H9 (cell line): ENCODE measurements at regions not wholly inside any gene's neighbourhood (a gene's known extent, or its start where the extent isn't known, plus 50 kb on each side); places are given as distances from the start of the nearest gene placed in this dataset.

ENCODE experiments used
- DNase-seq: peaks from one replicate; pipeline ENCODE4 v3.0.0-alpha.2; 2017
- H2AFZ ChIP-seq: one replicate; pipeline ENCODE4 v1.6.1; 2013; ENCODE audit warnings: mild to moderate bottlenecking, low read length, control low read depth, moderate library complexity
- H2AK5ac ChIP-seq: 2 replicates; pipeline ENCODE4 v1.6.1; 2013; ENCODE audit warnings: low read length, control low read depth, mixed read lengths; ENCODE audit not compliant: insufficient read length
- H2BK120ac ChIP-seq: one replicate; pipeline ENCODE4 v1.6.1; 2013; ENCODE audit warnings: low read depth, mild to moderate bottlenecking, low read length, control low read depth, inconsistent platforms; ENCODE audit not compliant: poor library complexity, severe bottlenecking
- H2BK12ac ChIP-seq: 2 replicates; pipeline ENCODE4 v1.6.1; 2013; ENCODE audit warnings: low read length, control low read depth, mixed read lengths, low read depth; ENCODE audit not compliant: insufficient read length
- H2BK15ac ChIP-seq: 2 replicates; pipeline ENCODE4 v1.6.1; 2013; ENCODE audit warnings: low read depth, low read length, control low read depth
- H2BK20ac ChIP-seq: one replicate; pipeline ENCODE4 v1.6.1; 2013; ENCODE audit warnings: low read depth, mild to moderate bottlenecking, low read length, control low read depth, inconsistent platforms; ENCODE audit not compliant: poor library complexity, severe bottlenecking
- H2BK5ac ChIP-seq: 2 replicates; pipeline ENCODE4 v1.6.1; 2013; ENCODE audit warnings: low read length, control low read depth, mixed read lengths; ENCODE audit not compliant: insufficient read length
- H3K14ac ChIP-seq: 2 replicates; pipeline ENCODE4 v1.6.1; 2013; ENCODE audit warnings: low read length, control low read depth; ENCODE audit not compliant: insufficient read depth
- H3K18ac ChIP-seq: 2 replicates; pipeline ENCODE4 v1.6.1; 2013; ENCODE audit warnings: low read depth, mild to moderate bottlenecking, mixed read lengths, low read length, control low read depth; ENCODE audit not compliant: insufficient read length
- H3K23ac ChIP-seq: 2 replicates; pipeline ENCODE4 v1.6.1; 2013; ENCODE audit warnings: low read length, control low read depth, mixed read lengths, low read depth; ENCODE audit not compliant: insufficient read length
- H3K23me2 ChIP-seq: 2 replicates; pipeline ENCODE4 v1.6.1; 2013; ENCODE audit warnings: low read depth, mild to moderate bottlenecking, mixed read lengths, low read length, control low read depth; ENCODE audit not compliant: insufficient read length, poor library complexity, severe bottlenecking
- H3K27ac ChIP-seq: 2 replicates; pipeline ENCODE4 v1.5.1; 2013; ENCODE audit warnings: low read length, control low read depth, mixed read lengths, low read depth; ENCODE audit not compliant: insufficient read length
- H3K27me3 ChIP-seq: 2 replicates; pipeline ENCODE4 v1.6.1; 2013; ENCODE audit warnings: low read length, control low read depth, inconsistent platforms; ENCODE audit not compliant: insufficient read depth
- H3K4ac ChIP-seq: 2 replicates; pipeline ENCODE4 v1.6.1; 2013; ENCODE audit warnings: low read depth, mild to moderate bottlenecking, control low read depth, inconsistent platforms, low read length, moderate library complexity
- H3K4me1 ChIP-seq: 2 replicates; pipeline ENCODE4 v1.6.1; 2013; ENCODE audit warnings: low read length, control low read depth, inconsistent platforms; ENCODE audit not compliant: insufficient read depth
- H3K4me2 ChIP-seq: 2 replicates; pipeline ENCODE4 v1.6.1; 2013; ENCODE audit warnings: low read length, control low read depth, mixed read lengths; ENCODE audit not compliant: insufficient read length, insufficient read depth
- H3K56ac ChIP-seq: 2 replicates; pipeline ENCODE4 v1.6.1; 2013; ENCODE audit warnings: low read depth, mild to moderate bottlenecking, mixed read lengths, low read length, control low read depth; ENCODE audit not compliant: insufficient read length
- H3K79me1 ChIP-seq: 2 replicates; pipeline ENCODE4 v1.6.1; 2013; ENCODE audit warnings: low read depth, mild to moderate bottlenecking, moderate library complexity, low read length, control low read depth, inconsistent platforms; ENCODE audit not compliant: insufficient read depth, poor library complexity, severe bottlenecking
- H3K79me2 ChIP-seq: 2 replicates; pipeline ENCODE4 v1.6.1; 2013; ENCODE audit warnings: low read length, control low read depth, inconsistent platforms; ENCODE audit not compliant: insufficient read depth
- H3K9ac ChIP-seq: 2 replicates; pipeline ENCODE4 v1.6.1; 2013; ENCODE audit warnings: low read length, control low read depth, mixed read lengths; ENCODE audit not compliant: insufficient read length; ENCODE audit errors: extremely low read depth
- H3K9me3 ChIP-seq: one replicate; pipeline ENCODE4 v1.6.1; 2013; ENCODE audit warnings: low read depth, low read length, inconsistent platforms; ENCODE audit not compliant: control insufficient read depth
- H3T11ph ChIP-seq: one replicate; pipeline ENCODE4 v1.6.1; 2013; ENCODE audit warnings: mild to moderate bottlenecking, low read length, control low read depth, inconsistent platforms
- H4K20me1 ChIP-seq: one replicate; pipeline ENCODE4 v1.6.1; 2013; ENCODE audit not compliant: control insufficient read depth, insufficient read length, insufficient read depth
- H4K5ac ChIP-seq: 2 replicates; pipeline ENCODE4 v1.6.1; 2013; ENCODE audit warnings: low read depth, mild to moderate bottlenecking, mixed read lengths, low read length, control low read depth; ENCODE audit not compliant: insufficient read length
- H4K8ac ChIP-seq: replicated peaks from 2 replicates; pipeline ENCODE4 v1.6.1; 2013; ENCODE audit warnings: low read length, control low read depth, mixed read lengths, low read depth; ENCODE audit not compliant: insufficient read length
- H4K91ac ChIP-seq: 2 replicates; pipeline ENCODE4 v1.6.1; 2013; ENCODE audit warnings: low read depth, mild to moderate bottlenecking, moderate library complexity, mixed read lengths, low read length, control low read depth; ENCODE audit not compliant: insufficient read length
- H3K27ac Mint-ChIP-seq, 3 experiments: 2 replicates in 2 of 3; 3 replicates in 1 of 3; pipeline ENCODE4 v1.8.0; 2020 to 2021; ENCODE audit warnings: mixed read lengths in 3 of 3, mild to moderate bottlenecking in 1 of 3, moderate library complexity in 1 of 3
- H3K27me3 Mint-ChIP-seq: 2 replicates; pipeline ENCODE4 v1.8.0; 2021; ENCODE audit warnings: low read depth, mild to moderate bottlenecking, moderate library complexity, mixed read lengths
- H3K36me3 Mint-ChIP-seq, 3 experiments: 2 replicates in 2 of 3; 3 replicates in 1 of 3; pipeline ENCODE4 v1.8.0; 2020 to 2021; ENCODE audit warnings: low read depth in 3 of 3, mixed read lengths in 3 of 3; ENCODE audit not compliant: insufficient read depth in 1 of 3
- H3K4me1 Mint-ChIP-seq, 2 experiments: 2 replicates each; pipeline ENCODE4 v1.8.0; 2020; ENCODE audit warnings: mixed read lengths in 2 of 2
- H3K4me3 Mint-ChIP-seq, 2 experiments: 2 replicates in 1 of 2; 3 replicates in 1 of 2; pipeline ENCODE4 v1.8.0; 2020 to 2021; ENCODE audit warnings: mild to moderate bottlenecking in 2 of 2, mixed read lengths in 2 of 2, moderate library complexity in 1 of 2
- H3K9me3 Mint-ChIP-seq, 2 experiments: 2 replicates in 1 of 2; 3 replicates in 1 of 2; pipeline ENCODE4 v1.8.0; 2020; ENCODE audit warnings: mild to moderate bottlenecking in 2 of 2, mixed read lengths in 2 of 2, moderate library complexity in 1 of 2
- CTCF ChIP-seq: fragments of 200-600 bp; sonication (generic); conservative IDR thresholded peaks from 3 replicates; pipeline ENCODE4 v1.8.0; 2021; ENCODE audit warnings: antibody characterized with exemption, mild to moderate bottlenecking
- WGBS: extraction: QIAGEN DNeasy Blood & Tissue Kit; methylation state at CpG from one replicate; pipeline ENCODE4 v1.1.7; 2013; ENCODE audit warnings: missing lambda C conversion rate, low lambda C conversion rate, mixed read lengths; ENCODE audit not compliant: insufficient read length; ENCODE audit errors: extremely low coverage; 5-methylcytosine and 5-hydroxymethylcytosine counted together

GRCh38 chr14:66365388-66365787 lies 120.8 kb upstream of the CCDC196 start:
- H3K27ac Mint-ChIP-seq = no peak overlapping the region
- Histone ChIP-seq H3K79me1 (no peaks in the 10 kb centered on the region), H3K79me2 (no peaks in the 10 kb centered on the region), H3K14ac (no peak overlapping the region), H2BK120ac (no peak overlapping the region), H2BK12ac (no peak overlapping the region), H3K56ac (no peak overlapping the region), H3K4me1 (no peaks in the 10 kb centered on the region), H3K27ac (no peak overlapping the region), H4K8ac (no peak overlapping the region), H2AK5ac (no peak overlapping the region), H2BK20ac (no peak overlapping the region), H3K9me3 (no peaks in the 10 kb centered on the region), H3K18ac (no peak overlapping the region), H4K91ac (no peak overlapping the region), H2BK15ac (no peak overlapping the region), H3K4me2 (no peak overlapping the region), H3T11ph (no peak overlapping the region), H2BK5ac (no peak overlapping the region), H3K4ac (no peak overlapping the region), H4K20me1 (no peaks in the 10 kb centered on the region), H3K27me3 (no peaks in the 10 kb centered on the region), H4K5ac (no peak overlapping the region), H3K23me2 (no peaks in the 10 kb centered on the region), H2AFZ (no peak overlapping the region), H3K23ac (no peak overlapping the region), H3K9ac (no peak overlapping the region)
- H3K9me3 Mint-ChIP-seq = no peaks in the 10 kb centered on the region
- WGBS = no CpG with 5 or more reads among the region's 4 CpGs
- H3K27me3 Mint-ChIP-seq = peaks cover 7% of the 10 kb centered on the region
- no peak for TF ChIP-seq CTCF
- no peaks in the 10 kb centered on the region; a peak in 1 of 7 replicates for H3K36me3 Mint-ChIP-seq
- DNase-seq = no peak
- peaks cover 0 to 8% of the 10 kb centered on the region in 2 experiments; a peak in 2 of 4 replicates for H3K4me1 Mint-ChIP-seq
- H3K4me3 Mint-ChIP-seq = no peak overlapping the region
